Heart right ventricle (tissue), 16 donors: ENCODE measurements at regions not wholly inside any gene's neighbourhood (a gene's known extent, or its start where the extent isn't known, plus 50 kb on each side); places are given as distances from the start of the nearest gene placed in this dataset.

Source experiments
- ATAC-seq, 8 donors: fragments of 200-7000 bp; cut with Tn5 transposase; one replicate each; pipeline ENCODE4 v1.9.1; 2020; ENCODE audit warnings: mild to moderate bottlenecking in 8 of 8, moderate library complexity in 8 of 8, moderate number of reproducible peaks in 1 of 8
- DNase-seq, 2 donors: peaks; one replicate each; pipeline ENCODE4 v3.0.0-alpha.2; 2020
- H3K27ac ChIP-seq, 10 donors: fragments of 200-600 bp; sonication (generic) in 2 of 10; one replicate each; pipeline versions ENCODE4 v1.5.0 to v1.8.0; 2020 to 2022; ENCODE audit warnings: mild to moderate bottlenecking in 3 of 10
- H3K27me3 ChIP-seq, 7 donors: fragments of 200-600 bp; one replicate each; pipeline ENCODE4 v1.8.0; 2021 to 2022; ENCODE audit warnings: mild to moderate bottlenecking in 2 of 7
- H3K36me3 ChIP-seq, 9 donors: fragments of 200-600 bp; sonication (generic) in 1 of 9; one replicate each; pipeline versions ENCODE4 v1.5.0 to v1.8.0; 2020 to 2022; ENCODE audit warnings: mild to moderate bottlenecking in 2 of 9
- H3K4me1 ChIP-seq, 9 donors: fragments of 200-600 bp; sonication (generic) in 1 of 9; one replicate each; pipeline versions ENCODE4 v1.5.0 to v1.8.0; 2020 to 2022; ENCODE audit warnings: mild to moderate bottlenecking in 4 of 9
- H3K4me3 ChIP-seq, 10 donors: fragments of 200-600 bp; sonication (generic) in 2 of 10; one replicate each; pipeline versions ENCODE4 v1.5.0 to v1.8.0; 2020 to 2022; ENCODE audit warnings: mild to moderate bottlenecking in 7 of 10, moderate library complexity in 2 of 10
- H3K9me3 ChIP-seq, 11 donors: fragments of 200-600 bp in 10 of 11; sonication (generic) in 2 of 11; one replicate each; pipeline versions ENCODE4 v1.5.0 to v1.8.0; 2013 to 2022; ENCODE audit warnings: mild to moderate bottlenecking in 2 of 11, control low read depth in 1 of 11, moderate library complexity in 1 of 11
- CTCF ChIP-seq, 9 donors: fragments of 200-600 bp; sonication (generic) in 2 of 9; IDR thresholded peaks; one replicate each; pipeline versions ENCODE4 v1.5.0 to v1.8.0; 2021 to 2022; ENCODE audit warnings: antibody characterized with exemption in 9 of 9, mild to moderate bottlenecking in 5 of 9, moderate library complexity in 1 of 9
- WGBS, 2 donors: extraction: QIAGEN DNeasy Blood & Tissue Kit; methylation state at CpG; one replicate each; pipeline ENCODE4 v1.1.7; 2013; ENCODE audit warnings: inconsistent platforms in 1 of 2; 5-methylcytosine and 5-hydroxymethylcytosine counted together
- intact Hi-C, 10 donors: fragments of 100-400 bp; cut with DNase I; formaldehyde crosslinking; loops; one replicate each; pipeline versions ENCODE4 v1.11.1 to v1.14.2; 2022
- donor health status: Arrhythmogenic right ventricular cardiomyopathy.
- donor health status: ischemic (EF 13 %, LVEDD 7.1; RV severe dilation, severe dysfunction).
- donor health status: healthy with polysubstance abuse.
- donor health status: DM: no; HTN: yes; CAD: no.
- donor health status: DM: no; HTN: no; CAD: no.
- donor health status: ischemic (EF 25% LVEDD 6.9; RV normal size, moderate dysfunction).
- donor health status: ischemic (EF 25% LVEDD 5.7; RV mildly dilated, moderate dysfunction).
- donor health status: healthy.
- donor health status: DM: yes; HTN: yes; CAD: no.
- donor health status: Ischemic cardiomyopathy.
- donor health status: ischemic (EF 35%, LVEDD 5.7; RV mildly dilated, moderate dysfunction).
- donor health status: nonischemic (EF 11% LVEDD 7.7; RV severe dilation, severe dysfunction).
- donor health status: DM: yes; HTN: yes; CAD: no.
- donor health status: PGD.
- donor health status: ischemic (EF 29% LVEDD 5.4; RV normal size, mild dysfunction).
- donor health status: nonischemic (EF 23%, LVEDD 6.1; RV moderate dilation, normal function).

- TF ChIP-seq CTCF (IDR thresholded peaks at IDR 0.05) = no peak
- no peaks in the 10 kb centered on the region for H3K27me3 ChIP-seq
- 82 to 87% methylated on average over 2 of the region's 2 CpGs for WGBS, 2 donors
- no peak overlapping the region for H3K27ac ChIP-seq
- H3K9me3 ChIP-seq = no peaks in the 10 kb centered on the region
- no peaks in the 10 kb centered on the region for H3K36me3 ChIP-seq
- ATAC-seq (no peak), DNase-seq (no peak)
- H3K4me1 ChIP-seq = no peaks in the 10 kb centered on the region
- intact Hi-C loops = no loop called here
- no peak overlapping the region for H3K4me3 ChIP-seq
Observed at GRCh38 chr4:156527237-156527993, 444.2 kb downstream of the PDGFC start.

GRCh38 chr4:156523991-156524390 is 447.6 kb downstream of the PDGFC start:
- intact Hi-C loops = no loop called here
- H3K36me3 ChIP-seq = no peaks in the 10 kb centered on the region
- no peak for TF ChIP-seq CTCF (IDR thresholded peaks at IDR 0.05)
- 74 to 88% methylated on average over 1 of the region's 1 CpG for WGBS, 2 donors
- H3K27ac ChIP-seq = no peak overlapping the region
- DNase-seq (no peak), ATAC-seq (no peak)
- H3K4me3 ChIP-seq = no peak overlapping the region
- no peaks in the 10 kb centered on the region for H3K9me3 ChIP-seq
- no peaks in the 10 kb centered on the region for H3K4me1 ChIP-seq
- H3K27me3 ChIP-seq = no peaks in the 10 kb centered on the region

GRCh38 chr4:156523492-156523891 is 448.1 kb downstream of the PDGFC start:
- intact Hi-C loops = no loop called here
- no peak for DNase-seq
- H3K9me3 ChIP-seq = no peaks in the 10 kb centered on the region
- 83 to 88% methylated on average over 3 of the region's 3 CpGs for WGBS, 2 donors
- H3K4me3 ChIP-seq = no peak overlapping the region
- TF ChIP-seq CTCF (IDR thresholded peaks at IDR 0.05) = no peak
- H3K4me1 ChIP-seq = no peaks in the 10 kb centered on the region
- ATAC-seq = no peak
- no peaks in the 10 kb centered on the region for H3K36me3 ChIP-seq
- H3K27me3 ChIP-seq = no peaks in the 10 kb centered on the region
- no peak overlapping the region for H3K27ac ChIP-seq

DNA sequence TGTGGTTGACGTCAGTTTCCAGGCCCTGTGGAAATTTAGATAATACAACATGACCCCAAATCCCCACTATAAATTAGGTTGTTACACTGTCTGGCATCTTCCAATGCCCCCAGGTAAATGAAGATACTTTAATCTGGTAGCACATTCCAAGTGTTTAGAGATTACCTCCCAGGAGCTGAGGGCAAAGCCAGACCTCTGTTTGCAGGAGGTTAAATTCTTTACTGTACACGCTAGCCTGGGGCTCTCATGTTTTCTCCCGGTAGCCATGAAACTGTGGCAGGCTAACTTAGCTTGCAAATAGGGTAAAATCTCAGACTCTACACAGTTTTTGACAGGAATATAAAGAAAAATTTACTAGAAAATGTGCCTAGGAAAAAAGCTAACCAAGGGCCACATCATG is 450.0 kb downstream of the PDGFC start:
- 88 to 92% methylated on average over 3 of the region's 3 CpGs for WGBS, 2 donors
- Histone ChIP-seq H3K9me3 (no peaks in the 10 kb centered on the region), H3K4me1 (no peaks in the 10 kb centered on the region), H3K27ac (no peak overlapping the region), H3K36me3 (no peaks in the 10 kb centered on the region), H3K4me3 (no peak overlapping the region), H3K27me3 (no peaks in the 10 kb centered on the region)
- ATAC-seq (no peak), DNase-seq (no peak)
- intact Hi-C loops = no loop called here
- no peak for TF ChIP-seq CTCF (IDR thresholded peaks at IDR 0.05)
